RWPE1 (cell line): ENCODE measurements at regions not wholly inside any gene's neighbourhood (a gene's known extent, or its start where the extent isn't known, plus 50 kb on each side); places are given as distances from the start of the nearest gene placed in this dataset.

Experiments used
- CTCF ChIA-PET: fragments of 350-600 bp; sonication (Branson Sonifier 250); formaldehyde crosslinking; extraction: SDS; loops from one replicate; lab custom pipeline; 2021; lab: Yijun Ruan, JAX
- POLR2A ChIA-PET: fragments of 400-600 bp; formaldehyde crosslinking; extraction: SDS; loops from one replicate; lab custom pipeline; 2020; ENCODE audit warnings: antibody characterized with exemption; ENCODE audit not compliant: low non-redundant PET; lab: Yijun Ruan, JAX
- DNase-seq: peaks from one replicate; pipeline ENCODE4 v3.0.0; 2012; ENCODE audit warnings: low spot score
- H3K27ac ChIP-seq: fragments of 450-650 bp; 2 replicates; pipeline ENCODE4 v1.5.1; 2017
- CTCF ChIP-seq: fragments of 450-650 bp; conservative IDR thresholded peaks from 2 replicates; pipeline ENCODE4 v1.5.1; 2017; ENCODE audit warnings: low read depth, mild to moderate bottlenecking

- ChIA-PET POLR2A (no interaction called here), CTCF (no interaction called here)
- no peak for TF ChIP-seq CTCF
- DNase-seq: no peak
- H3K27ac ChIP-seq: no peak overlapping the region
Measured at GRCh38 chr14:43056106-43056505, 1449.4 kb downstream of the LRFN5 start.

DNA sequence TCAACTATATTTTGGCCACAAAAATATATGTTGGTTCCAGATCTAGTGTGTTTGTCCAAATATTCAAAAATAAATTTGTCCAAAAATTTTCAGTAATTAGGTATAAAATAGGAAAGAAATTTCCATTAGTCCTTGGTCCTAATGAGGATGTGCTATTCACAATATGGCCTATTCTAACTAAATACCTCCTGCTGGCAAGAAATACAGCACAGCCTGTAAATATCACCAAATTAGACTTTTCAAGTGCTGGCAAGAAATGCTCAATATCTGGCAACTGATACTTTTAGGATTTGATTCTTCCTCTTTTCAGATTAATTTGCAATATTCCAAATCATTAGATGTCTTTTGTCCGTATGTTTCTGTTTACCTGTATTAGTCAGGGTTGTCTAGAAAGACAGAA lies 1446.2 kb downstream of the LRFN5 start:
- H3K27ac ChIP-seq: no peak overlapping the region
- no peak for DNase-seq
- TF ChIP-seq CTCF: no peak
- POLR2A ChIA-PET: no interaction called here
- CTCF ChIA-PET: no interaction called here

DNA sequence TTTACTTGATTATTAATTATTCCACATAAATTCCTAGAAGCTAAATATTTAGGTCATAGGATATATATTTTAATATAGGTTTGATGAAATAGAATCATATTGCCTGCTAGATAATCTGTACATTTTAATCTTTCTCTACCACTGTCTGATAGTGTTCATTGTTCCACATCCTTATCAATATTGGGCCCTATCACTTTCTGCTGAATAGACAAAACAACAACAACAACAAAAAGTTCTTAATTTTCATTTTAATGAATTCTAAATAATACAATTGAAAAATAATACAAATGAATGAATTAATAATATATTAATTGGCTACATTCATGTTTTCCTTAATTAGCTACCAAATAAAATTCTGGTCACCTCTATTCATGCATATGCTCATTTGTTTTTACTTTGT lies 1437.2 kb downstream of the LRFN5 start:
- H3K27ac ChIP-seq: no peak overlapping the region
- no peak for DNase-seq
- POLR2A ChIA-PET: no interaction called here
- TF ChIP-seq CTCF: no peak
- CTCF ChIA-PET: no interaction called here

DNA sequence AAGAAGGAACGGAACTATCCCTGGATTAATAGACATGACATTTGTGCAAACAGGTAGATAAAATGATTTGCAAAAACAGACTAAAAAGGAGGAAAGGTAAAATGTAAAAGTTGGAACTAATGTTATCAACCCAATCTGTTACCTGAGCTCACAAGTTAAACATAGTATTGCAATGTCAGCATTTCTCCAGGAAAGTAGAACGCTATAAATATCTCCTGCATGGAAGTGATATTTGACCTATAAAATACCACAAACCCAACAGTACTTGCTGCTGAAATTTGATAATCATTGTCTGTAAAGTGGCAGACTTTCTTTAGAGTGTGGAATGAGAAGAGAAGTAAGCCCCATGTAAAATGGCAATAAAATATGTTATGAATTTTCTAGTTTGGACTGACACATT lies 1435.7 kb downstream of the LRFN5 start:
- TF ChIP-seq CTCF: no peak
- CTCF ChIA-PET: no interaction called here
- POLR2A ChIA-PET: no interaction called here
- DNase-seq: no peak
- no peak overlapping the region for H3K27ac ChIP-seq

GRCh38 chr14:43041976-43042375 lies 1435.3 kb downstream of the LRFN5 start:
- ChIA-PET POLR2A (no interaction called here), CTCF (no interaction called here)
- DNase-seq: no peak
- no peak for TF ChIP-seq CTCF
- no peak overlapping the region for H3K27ac ChIP-seq

- no peak for DNase-seq
- ChIA-PET POLR2A (no interaction called here), CTCF (no interaction called here)
- no peak overlapping the region for H3K27ac ChIP-seq
- no peak for TF ChIP-seq CTCF
Measured at GRCh38 chr14:43041207-43041606, 1434.5 kb downstream of the LRFN5 start.

- TF ChIP-seq CTCF: no peak
- CTCF ChIA-PET: no interaction called here
- DNase-seq: no peak
- POLR2A ChIA-PET: no interaction called here
- H3K27ac ChIP-seq: no peak overlapping the region
Measured at GRCh38 chr14:43039881-43040280, 1433.2 kb downstream of the LRFN5 start.
